C4-2B (cell line): ENCODE measurements at regions not wholly inside any gene's neighbourhood (a gene's known extent, or its start where the extent isn't known, plus 50 kb on each side); places are given as distances from the start of the nearest gene placed in this dataset.

Source experiments
- CTCF ChIP-seq: fragments of 450-650 bp; conservative IDR thresholded peaks from 2 replicates; pipeline ENCODE4 v1.5.1; 2017; ENCODE audit warnings: mild to moderate bottlenecking
- ZFX ChIP-seq: fragments of 450-650 bp; IDR thresholded peaks from 2 replicates; pipeline ENCODE4 v1.6.1; 2017

GRCh38 chr14:71583705-71584104 lies 348.5 kb upstream of the RGS6 start:
- TF ChIP-seq CTCF (no peak), ZFX (no peak)
